Endothelial cell of umbilical vein (primary cell): ENCODE measurements at regions not wholly inside any gene's neighbourhood (a gene's known extent, or its start where the extent isn't known, plus 50 kb on each side); places are given as distances from the start of the nearest gene placed in this dataset.

Source experiments
- BruUV-seq: library from RNA; stranded (reverse); fragments of 400-500 nt; replicated peaks from 2 replicates; lab custom pipeline; 2021; lab: Mats Ljungman, UMichigan
- CTCF ChIA-PET: fragments of 300-600, 350-600 bp; sonication (Branson Sonifier 250); formaldehyde crosslinking; loops from one replicate; lab custom pipeline; 2021; ENCODE audit warnings: antibody characterized with exemption, inconsistent platforms; lab: Charles Lee
- POLR2A ChIA-PET: fragments of 300-600, 350-600 bp; sonication (Branson Sonifier 250); formaldehyde crosslinking; loops from one replicate; lab custom pipeline; 2021; ENCODE audit warnings: antibody characterized with exemption, inconsistent platforms; lab: Charles Lee
- DNase-seq: peaks from one replicate; pipeline ENCODE4 v3.0.0-alpha.2; 2011; ENCODE audit warnings: low read depth, low spot score
- FAIRE-seq: peaks from 2 replicates; lab custom pipeline; 2011; peaks lifted over from hg19 to GRCh38; lab: Jason Lieb, UNC
- H2AFZ ChIP-seq: 2 replicates; pipeline ENCODE4 v1.6.0; 2012; ENCODE audit warnings: low read depth, low read length, control low read depth, inconsistent platforms
- H3K27ac ChIP-seq: 2 replicates; pipeline ENCODE4 v1.5.1; 2011; ENCODE audit warnings: low read depth, mild to moderate bottlenecking, control low read depth, low read length, moderate library complexity; ENCODE audit not compliant: insufficient read depth
- H3K27me3 ChIP-seq, 2 experiments: 2 replicates each; pipeline versions ENCODE4 v1.6.0 to v1.6.1; 2011; ENCODE audit warnings: low read length in 2 of 2, mixed read lengths in 1 of 2; ENCODE audit not compliant: control insufficient read depth in 2 of 2, insufficient read depth in 2 of 2
- H3K36me3 ChIP-seq, 2 experiments: 2 replicates in 1 of 2; 3 replicates in 1 of 2; pipeline ENCODE4 v1.5.1; 2011; ENCODE audit warnings: low read length in 2 of 2, mild to moderate bottlenecking in 1 of 2, moderate library complexity in 1 of 2; ENCODE audit not compliant: control insufficient read depth in 2 of 2, insufficient read depth in 2 of 2; ENCODE audit errors: extremely low read depth in 1 of 2
- H3K4me1 ChIP-seq: 3 replicates; pipeline ENCODE4 v1.5.1; 2011; ENCODE audit warnings: mild to moderate bottlenecking, low read length; ENCODE audit not compliant: control insufficient read depth, insufficient read depth; ENCODE audit errors: extremely low read depth
- H3K4me2 ChIP-seq: 2 replicates; pipeline ENCODE4 v1.6.1; 2011; ENCODE audit warnings: low read length, control low read depth, mixed read lengths; ENCODE audit not compliant: insufficient read depth
- H3K4me3 ChIP-seq, 3 experiments: fragments of 200-600 bp in 1 of 3; sonication (generic), shearing (Covaris generic) in 1 of 3; replicated peaks in 1 of 3; 2 replicates each; pipeline ENCODE4 v1.5.1; 2011 to 2016; ENCODE audit warnings: control low read depth in 3 of 3, low read length in 3 of 3, mild to moderate bottlenecking in 2 of 3, inconsistent platforms in 1 of 3, low read depth in 1 of 3, moderate library complexity in 1 of 3; ENCODE audit not compliant: insufficient read depth in 1 of 3
- H3K79me2 ChIP-seq: 2 replicates; pipeline ENCODE4 v1.6.0; 2012; ENCODE audit warnings: low read length, inconsistent platforms; ENCODE audit not compliant: control insufficient read depth, insufficient read depth
- H3K9ac ChIP-seq: replicated peaks from 2 replicates; pipeline ENCODE3; 2011; ENCODE audit warnings: low read length, control low read depth; ENCODE audit not compliant: insufficient read depth; ENCODE audit errors: extremely low read depth
- H3K9me1 ChIP-seq: replicated peaks from 3 replicates; pipeline ENCODE4 v1.6.0; 2011; ENCODE audit warnings: mild to moderate bottlenecking, low read length; ENCODE audit not compliant: control insufficient read depth, insufficient read depth; ENCODE audit errors: extremely low read depth
- H3K9me3 ChIP-seq: replicated peaks from 2 replicates; pipeline ENCODE4 v1.5.1; 2012; ENCODE audit warnings: low read length, inconsistent platforms; ENCODE audit not compliant: control insufficient read depth, insufficient read depth
- H4K20me1 ChIP-seq: replicated peaks from 2 replicates; pipeline ENCODE3; 2011; ENCODE audit warnings: mild to moderate bottlenecking, low read length; ENCODE audit not compliant: control insufficient read depth, insufficient read depth; ENCODE audit errors: extremely low read depth
- CTCF ChIP-seq, 2 donors: IDR thresholded peaks; 1 replicate in 1 of 2; 2 replicates in 1 of 2; pipeline ENCODE4 v1.5.1; 2011; ENCODE audit warnings: low read length in 2 of 2, mild to moderate bottlenecking in 2 of 2, moderate library complexity in 2 of 2, control low read depth in 1 of 2, inconsistent platforms in 1 of 2, low read depth in 1 of 2; ENCODE audit not compliant: insufficient read depth in 1 of 2; ENCODE audit errors: extremely low read depth in 1 of 2
- EZH2 ChIP-seq: IDR thresholded peaks from 2 replicates; pipeline ENCODE4 v1.6.1; 2012; ENCODE audit warnings: borderline replicate concordance, low read depth, mild to moderate bottlenecking, moderate library complexity, low read length, inconsistent platforms; ENCODE audit not compliant: severe bottlenecking
- GATA2 ChIP-seq: IDR thresholded peaks from 2 replicates; pipeline ENCODE4 v1.7.0; 2011; ENCODE audit warnings: low read depth, mild to moderate bottlenecking, moderate library complexity, mixed read lengths, low read length; ENCODE audit not compliant: insufficient read length, insufficient read depth
- JUN ChIP-seq: IDR thresholded peaks from 2 replicates; pipeline ENCODE4 v1.6.1; 2011; ENCODE audit warnings: borderline replicate concordance, low read depth; ENCODE audit not compliant: insufficient read length, insufficient read depth
- MYC ChIP-seq: IDR thresholded peaks from one replicate; pipeline ENCODE4 v1.6.1; 2011; ENCODE audit warnings: mild to moderate bottlenecking, low read depth, low read length
- POLR2A ChIP-seq: IDR thresholded peaks from 2 replicates; pipeline ENCODE4 v1.6.1; 2012; ENCODE audit warnings: low read depth, mild to moderate bottlenecking, control low read depth, low read length
- POLR2AphosphoS5 ChIP-seq: IDR thresholded peaks from 2 replicates; pipeline ENCODE4 v1.6.1; 2012; ENCODE audit warnings: low read depth, mild to moderate bottlenecking, control low read depth, low read length, moderate library complexity; ENCODE audit not compliant: insufficient read depth
- dilution Hi-C: fragments of 300-500 bp; cut with MboI; formaldehyde crosslinking; loops from one replicate; pipeline ENCODE4 v1.15.0; 2019; ENCODE audit warnings: low sequenced_read_pairs; ENCODE audit not compliant: extremely low pct_ligation_motif_present
- intact Hi-C: fragments of 100-400 bp; cut with micrococcal nuclease; formaldehyde crosslinking; loops from one replicate; pipeline ENCODE4 v1.10.0; 2022

GRCh38 chr3:159293493-159293892 lies 491.6 kb downstream of the MFSD1 start:
- H2AFZ ChIP-seq = no peak overlapping the region
- no peak for TF ChIP-seq MYC
- TF ChIP-seq POLR2AphosphoS5 = no peak
- TF ChIP-seq CTCF (IDR thresholded peaks at IDR 0.05; ENCODE audit: extremely low read depth in 1 of 2, insufficient read depth in 1 of 2, low read depth in 1 of 2, low read length in 2 of 2) = no peak
- TF ChIP-seq POLR2A = no peak
- no peak for TF ChIP-seq GATA2
- BruUV-seq = no TSS peak
- H3K9ac ChIP-seq = no peak overlapping the region
- POLR2A ChIA-PET = no interaction called here
- H4K20me1 ChIP-seq = no peaks in the 10 kb centered on the region
- FAIRE-seq (no peak), DNase-seq (no peak)
- intact Hi-C loops = no loop called here
- no peaks in the 10 kb centered on the region for H3K4me1 ChIP-seq
- H3K4me3 ChIP-seq = no peak overlapping the region
- no peaks in the 10 kb centered on the region for H3K27me3 ChIP-seq
- H3K79me2 ChIP-seq = no peaks in the 10 kb centered on the region
- dilution Hi-C loops = no loop called here
- no peak overlapping the region for H3K27ac ChIP-seq
- H3K4me2 ChIP-seq = no peak overlapping the region
- H3K36me3 ChIP-seq = no peaks in the 10 kb centered on the region
- CTCF ChIA-PET = no interaction called here
- H3K9me3 ChIP-seq = no peaks in the 10 kb centered on the region
- H3K9me1 ChIP-seq = no peaks in the 10 kb centered on the region

GRCh38 chr3:159301961-159302360 lies 500.1 kb downstream of the MFSD1 start:
- H3K27me3 ChIP-seq = peaks cover 5% of the 10 kb centered on the region in 2 experiments
- ChIA-PET CTCF (no interaction called here), POLR2A (no interaction called here)
- dilution Hi-C loops = no loop called here
- intact Hi-C loops = no loop called here
- no peak overlapping the region for H3K27ac ChIP-seq
- H3K9me3 ChIP-seq = no peaks in the 10 kb centered on the region
- BruUV-seq = no TSS peak
- no peak for FAIRE-seq
- no peaks in the 10 kb centered on the region for H4K20me1 ChIP-seq
- no peaks in the 10 kb centered on the region for H3K36me3 ChIP-seq
- no peak overlapping the region for H3K9ac ChIP-seq
- H3K4me2 ChIP-seq = no peak overlapping the region
- no peaks in the 10 kb centered on the region for H3K4me1 ChIP-seq
- no peak overlapping the region for H3K4me3 ChIP-seq
- H2AFZ ChIP-seq = no peak overlapping the region
- DNase-seq = no peak
- TF ChIP-seq EZH2 = no peak
- TF ChIP-seq POLR2A = no peak
- TF ChIP-seq JUN = no peak
- no peaks in the 10 kb centered on the region for H3K79me2 ChIP-seq
- H3K9me1 ChIP-seq = no peaks in the 10 kb centered on the region
